SK-N-SH (cell line): ENCODE measurements at regions not wholly inside any gene's neighbourhood (a gene's known extent, or its start where the extent isn't known, plus 50 kb on each side); places are given as distances from the start of the nearest gene placed in this dataset.
A peak's percentile ranks its signal among the peaks of the same experiment; 100 is the strongest.

ENCODE experiments used
- CTCF ChIA-PET: fragments of 300-600, 350-600 bp; formaldehyde crosslinking; extraction: SDS; loops from one replicate; lab custom pipeline; 2021; lab: Yijun Ruan, JAX
- POLR2A ChIA-PET: fragments of 350-600 bp; sonication (Branson Sonifier 250); formaldehyde crosslinking; extraction: SDS; loops from one replicate; lab custom pipeline; 2020; ENCODE audit warnings: antibody characterized with exemption, inconsistent platforms; lab: Yijun Ruan, JAX
- DNase-seq: peaks from one replicate; pipeline ENCODE4 v3.0.0; 2012
- H2AFZ ChIP-seq: fragments of 200-600 bp; sonication (generic); 2 replicates; pipeline ENCODE4 v1.8.1; 2016; ENCODE audit warnings: antibody characterized with exemption, mild to moderate bottlenecking, low read depth
- H3F3A ChIP-seq: fragments of 200-600 bp; sonication (generic); replicated peaks from 2 replicates; pipeline ENCODE3; 2016; ENCODE audit warnings: antibody characterized with exemption, mild to moderate bottlenecking; ENCODE audit not compliant: insufficient read depth
- H3K27ac ChIP-seq, 2 experiments: fragments of 200-500 bp in 1 of 2; fragments of 200-600 bp in 1 of 2; sonication (Bioruptor generic) in 1 of 2; sonication (generic), shearing (Covaris generic) in 1 of 2; 2 replicates each; pipeline versions ENCODE4 v1.5.1 to v1.6.1; 2014 to 2016; ENCODE audit warnings: low read depth in 2 of 2, inconsistent platforms in 1 of 2, low read length in 1 of 2, mild to moderate bottlenecking in 1 of 2, mixed read lengths in 1 of 2
- H3K27me3 ChIP-seq: fragments of 200-600 bp; sonication (generic), shearing (Covaris generic); 2 replicates; pipeline ENCODE4 v1.6.1; 2016; ENCODE audit warnings: mixed run types; ENCODE audit not compliant: insufficient read depth
- H3K36me3 ChIP-seq, 2 experiments: fragments of 200-500 bp in 1 of 2; fragments of 200-600 bp in 1 of 2; sonication (Bioruptor generic) in 1 of 2; sonication (generic) in 1 of 2; replicated peaks in 1 of 2; 2 replicates each; pipeline versions ENCODE3 to v1.5.1; 2014 to 2016; ENCODE audit warnings: low read length in 1 of 2, mild to moderate bottlenecking in 1 of 2; ENCODE audit not compliant: insufficient read depth in 2 of 2, control insufficient read depth in 1 of 2
- H3K4me1 ChIP-seq, 2 experiments: fragments of 200-500 bp in 1 of 2; fragments of 200-600 bp in 1 of 2; sonication (Bioruptor generic) in 1 of 2; sonication (generic), shearing (Covaris generic) in 1 of 2; 2 replicates each; pipeline versions ENCODE4 v1.5.1 to v1.6.1; 2014 to 2016; ENCODE audit warnings: low read depth in 1 of 2, low read length in 1 of 2, mixed run types in 1 of 2; ENCODE audit not compliant: insufficient read depth in 2 of 2, control insufficient read depth in 1 of 2
- H3K4me2 ChIP-seq: fragments of 200-600 bp; sonication (generic), shearing (Covaris generic); 2 replicates; pipeline ENCODE4 v1.6.1; 2017; ENCODE audit warnings: mixed run types
- H3K4me3 ChIP-seq, 2 experiments: fragments of 200-500 bp in 1 of 2; fragments of 200-600 bp in 1 of 2; sonication (Bioruptor generic) in 1 of 2; sonication (generic), shearing (Covaris generic) in 1 of 2; 2 replicates each; pipeline versions ENCODE4 v1.5.1 to v1.8.1; 2014 to 2016; ENCODE audit warnings: low read depth in 2 of 2, inconsistent platforms in 1 of 2, low read length in 1 of 2, mild to moderate bottlenecking in 1 of 2, mixed read lengths in 1 of 2, moderate library complexity in 1 of 2
- H3K79me2 ChIP-seq: fragments of 200-600 bp; sonication (generic); 2 replicates; pipeline ENCODE4 v1.8.1; 2017; ENCODE audit warnings: mild to moderate bottlenecking; ENCODE audit not compliant: insufficient read depth
- H3K9ac ChIP-seq: fragments of 200-600 bp; sonication (generic); 2 replicates; pipeline ENCODE4 v1.6.1; 2017; ENCODE audit warnings: mixed run types
- H3K9me2 ChIP-seq: fragments of 200-600 bp; sonication (generic); 2 replicates; pipeline ENCODE4 v1.6.1; 2017; ENCODE audit warnings: mixed run types
- H3K9me3 ChIP-seq: fragments of 200-600 bp; sonication (generic); 2 replicates; pipeline ENCODE4 v1.6.1; 2017; ENCODE audit warnings: mixed run types, mild to moderate bottlenecking, moderate library complexity
- H4K20me1 ChIP-seq: fragments of 200-600 bp; sonication (generic); 2 replicates; pipeline ENCODE4 v1.6.1; 2017; ENCODE audit warnings: mild to moderate bottlenecking, mixed run types; ENCODE audit not compliant: insufficient read depth
- EZH2phosphoT487 ChIP-seq: fragments of 200-600 bp; sonication (generic); IDR thresholded peaks from 2 replicates; pipeline ENCODE4 v1.6.1; 2017; ENCODE audit warnings: low read depth, mixed run types, mild to moderate bottlenecking, antibody characterized with exemption, moderate library complexity, borderline replicate concordance
- FOXM1 ChIP-seq: IDR thresholded peaks from 2 replicates; pipeline ENCODE4 v1.4.0; 2012; ENCODE audit warnings: low read depth, mild to moderate bottlenecking
- GABPA ChIP-seq: IDR thresholded peaks from 2 replicates; pipeline ENCODE4 v1.4.0; 2012; ENCODE audit warnings: low read depth, mild to moderate bottlenecking
- GATA2 ChIP-seq: sonication (generic); formaldehyde crosslinking; IDR thresholded peaks from 2 replicates; pipeline ENCODE4 v1.5.0; 2020; ENCODE audit warnings: mild to moderate bottlenecking, missing genetic modification reagents
- MXI1 ChIP-seq: IDR thresholded peaks from 2 replicates; pipeline ENCODE4 v1.6.1; 2012; ENCODE audit warnings: mild to moderate bottlenecking, low read depth, low read length, improper control_type of control experiment
- NRF1 ChIP-seq: IDR thresholded peaks from 2 replicates; pipeline ENCODE4 v1.6.1; 2012; ENCODE audit warnings: low read depth, mild to moderate bottlenecking, low read length
- RCOR1 ChIP-seq: fragments of 150-350 bp; IDR thresholded peaks from 2 replicates; pipeline ENCODE4 v1.6.1; 2017; ENCODE audit warnings: antibody characterized with exemption, low read length
- RXRA ChIP-seq: IDR thresholded peaks from 2 replicates; pipeline ENCODE4 v1.4.0; 2012; ENCODE audit warnings: low read depth, mild to moderate bottlenecking, borderline replicate concordance
- TF ChIP-seq, protein P1 (sequence below): fragments of 200-600 bp; sonication (generic); IDR thresholded peaks from 2 replicates; pipeline ENCODE4 v1.6.1; 2017; ENCODE audit warnings: antibody characterized with exemption, mild to moderate bottlenecking, moderate library complexity
- TF ChIP-seq, protein P2 (sequence below): IDR thresholded peaks from 2 replicates; pipeline ENCODE4 v1.4.0; 2012; ENCODE audit warnings: low read depth, borderline replicate concordance
- TF ChIP-seq, protein P3 (sequence below): fragments of 150-350 bp; IDR thresholded peaks from 2 replicates; pipeline ENCODE4 v1.6.1; 2016; ENCODE audit warnings: mild to moderate bottlenecking, low read depth, low read length
- TF ChIP-seq, protein P4 (sequence below): IDR thresholded peaks from 2 replicates; pipeline ENCODE4; 2012

DNA sequence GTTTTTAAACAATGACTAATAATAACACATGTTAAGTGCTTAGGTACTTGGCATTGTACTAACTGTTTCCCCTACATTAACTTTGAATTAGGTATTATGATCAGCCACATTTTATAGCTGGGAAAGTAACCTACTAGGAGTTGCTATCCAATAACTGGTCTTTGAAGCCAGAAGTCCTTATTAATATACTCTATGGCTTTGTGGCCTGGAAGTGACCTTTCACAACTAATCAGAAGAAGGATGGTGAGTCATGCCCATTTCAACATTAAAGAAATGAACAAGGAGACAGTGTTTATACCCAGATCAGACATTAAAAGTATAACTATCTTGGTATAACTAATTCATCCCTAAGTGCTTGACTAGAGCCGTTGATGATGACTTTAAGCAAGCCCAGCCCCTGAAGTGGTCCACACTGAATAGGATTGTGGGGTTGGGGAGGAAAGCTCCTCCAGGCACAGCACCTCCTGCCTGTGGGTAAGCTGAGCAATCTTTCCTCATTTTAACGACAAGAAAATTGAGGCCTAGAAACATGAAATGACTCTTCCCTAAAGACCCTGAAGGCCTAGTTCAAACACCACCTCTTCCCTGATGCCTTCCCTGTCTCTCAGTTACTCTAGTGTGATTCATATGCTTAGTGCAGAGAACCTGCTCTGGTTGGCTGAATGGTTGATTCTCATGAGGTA, 71.6 kb upstream of the RFX8 start (continued):
- TF ChIP-seq, protein P1, sequence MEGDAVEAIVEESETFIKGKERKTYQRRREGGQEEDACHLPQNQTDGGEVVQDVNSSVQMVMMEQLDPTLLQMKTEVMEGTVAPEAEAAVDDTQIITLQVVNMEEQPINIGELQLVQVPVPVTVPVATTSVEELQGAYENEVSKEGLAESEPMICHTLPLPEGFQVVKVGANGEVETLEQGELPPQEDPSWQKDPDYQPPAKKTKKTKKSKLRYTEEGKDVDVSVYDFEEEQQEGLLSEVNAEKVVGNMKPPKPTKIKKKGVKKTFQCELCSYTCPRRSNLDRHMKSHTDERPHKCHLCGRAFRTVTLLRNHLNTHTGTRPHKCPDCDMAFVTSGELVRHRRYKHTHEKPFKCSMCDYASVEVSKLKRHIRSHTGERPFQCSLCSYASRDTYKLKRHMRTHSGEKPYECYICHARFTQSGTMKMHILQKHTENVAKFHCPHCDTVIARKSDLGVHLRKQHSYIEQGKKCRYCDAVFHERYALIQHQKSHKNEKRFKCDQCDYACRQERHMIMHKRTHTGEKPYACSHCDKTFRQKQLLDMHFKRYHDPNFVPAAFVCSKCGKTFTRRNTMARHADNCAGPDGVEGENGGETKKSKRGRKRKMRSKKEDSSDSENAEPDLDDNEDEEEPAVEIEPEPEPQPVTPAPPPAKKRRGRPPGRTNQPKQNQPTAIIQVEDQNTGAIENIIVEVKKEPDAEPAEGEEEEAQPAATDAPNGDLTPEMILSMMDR, result no peak
- TF ChIP-seq GABPA, result no peak
- TF ChIP-seq EZH2phosphoT487, result no peak
- TF ChIP-seq, protein P2, sequence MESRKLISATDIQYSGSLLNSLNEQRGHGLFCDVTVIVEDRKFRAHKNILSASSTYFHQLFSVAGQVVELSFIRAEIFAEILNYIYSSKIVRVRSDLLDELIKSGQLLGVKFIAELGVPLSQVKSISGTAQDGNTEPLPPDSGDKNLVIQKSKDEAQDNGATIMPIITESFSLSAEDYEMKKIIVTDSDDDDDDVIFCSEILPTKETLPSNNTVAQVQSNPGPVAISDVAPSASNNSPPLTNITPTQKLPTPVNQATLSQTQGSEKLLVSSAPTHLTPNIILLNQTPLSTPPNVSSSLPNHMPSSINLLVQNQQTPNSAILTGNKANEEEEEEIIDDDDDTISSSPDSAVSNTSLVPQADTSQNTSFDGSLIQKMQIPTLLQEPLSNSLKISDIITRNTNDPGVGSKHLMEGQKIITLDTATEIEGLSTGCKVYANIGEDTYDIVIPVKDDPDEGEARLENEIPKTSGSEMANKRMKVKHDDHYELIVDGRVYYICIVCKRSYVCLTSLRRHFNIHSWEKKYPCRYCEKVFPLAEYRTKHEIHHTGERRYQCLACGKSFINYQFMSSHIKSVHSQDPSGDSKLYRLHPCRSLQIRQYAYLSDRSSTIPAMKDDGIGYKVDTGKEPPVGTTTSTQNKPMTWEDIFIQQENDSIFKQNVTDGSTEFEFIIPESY, result no peak

DNA sequence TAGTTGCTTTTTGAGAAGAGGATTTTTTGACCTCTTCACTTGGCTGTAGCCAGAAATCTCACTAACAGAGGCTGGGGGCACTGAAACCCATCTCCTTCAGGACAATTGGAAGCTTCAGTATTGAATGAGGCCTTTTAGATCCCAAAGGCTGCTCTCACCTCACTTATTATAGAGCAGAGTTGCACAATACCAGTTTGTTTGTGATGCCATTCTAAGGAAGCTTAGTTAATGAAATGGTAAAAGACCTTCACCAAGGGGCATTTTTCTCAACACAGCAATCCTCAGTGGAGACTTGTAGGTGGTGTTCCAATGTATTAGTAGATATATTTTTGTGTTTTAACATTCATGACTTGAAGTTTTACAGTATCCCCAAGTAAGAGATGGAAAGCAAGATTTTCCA, 71.0 kb upstream of the RFX8 start:
- H3F3A ChIP-seq, result no peaks in the 10 kb centered on the region
- 0 out of 4 replicates have a peak, but pooled peaks cover 0 to 12% of the 10 kb centered on the region in 2 experiments for H3K4me1 ChIP-seq
- POLR2A ChIA-PET, result no interaction called here
- no peak overlapping the region for H2AFZ ChIP-seq
- H3K9me2 ChIP-seq, result no peaks in the 10 kb centered on the region; the same call in 1 of the 2 replicates
- H3K27ac ChIP-seq, result peak overlapping the region in 1 of 2 experiments; percentile 46; a peak in 1 of 4 replicates
- H3K9ac ChIP-seq, result no peak overlapping the region
- no peaks in the 10 kb centered on the region for H4K20me1 ChIP-seq
- no peak overlapping the region for H3K4me2 ChIP-seq
- H3K9me3 ChIP-seq, result peaks cover 13% of the 10 kb centered on the region; the same call in 1 of the 2 replicates
- TF ChIP-seq MXI1 (no peak), RXRA (no peak), NRF1 (no peak), FOXM1 (no peak), RCOR1 (no peak), GATA2 (CRISPR knock-in tag) (no peak)
- TF ChIP-seq, protein P3, sequence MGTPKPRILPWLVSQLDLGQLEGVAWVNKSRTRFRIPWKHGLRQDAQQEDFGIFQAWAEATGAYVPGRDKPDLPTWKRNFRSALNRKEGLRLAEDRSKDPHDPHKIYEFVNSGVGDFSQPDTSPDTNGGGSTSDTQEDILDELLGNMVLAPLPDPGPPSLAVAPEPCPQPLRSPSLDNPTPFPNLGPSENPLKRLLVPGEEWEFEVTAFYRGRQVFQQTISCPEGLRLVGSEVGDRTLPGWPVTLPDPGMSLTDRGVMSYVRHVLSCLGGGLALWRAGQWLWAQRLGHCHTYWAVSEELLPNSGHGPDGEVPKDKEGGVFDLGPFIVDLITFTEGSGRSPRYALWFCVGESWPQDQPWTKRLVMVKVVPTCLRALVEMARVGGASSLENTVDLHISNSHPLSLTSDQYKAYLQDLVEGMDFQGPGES, result no peak
- TF ChIP-seq, protein P2, result no peak
- TF ChIP-seq, protein P4, sequence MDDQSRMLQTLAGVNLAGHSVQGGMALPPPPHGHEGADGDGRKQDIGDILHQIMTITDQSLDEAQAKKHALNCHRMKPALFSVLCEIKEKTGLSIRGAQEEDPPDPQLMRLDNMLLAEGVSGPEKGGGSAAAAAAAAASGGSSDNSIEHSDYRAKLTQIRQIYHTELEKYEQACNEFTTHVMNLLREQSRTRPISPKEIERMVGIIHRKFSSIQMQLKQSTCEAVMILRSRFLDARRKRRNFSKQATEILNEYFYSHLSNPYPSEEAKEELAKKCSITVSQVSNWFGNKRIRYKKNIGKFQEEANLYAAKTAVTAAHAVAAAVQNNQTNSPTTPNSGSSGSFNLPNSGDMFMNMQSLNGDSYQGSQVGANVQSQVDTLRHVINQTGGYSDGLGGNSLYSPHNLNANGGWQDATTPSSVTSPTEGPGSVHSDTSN, result no peak
- CTCF ChIA-PET, result no interaction called here
- H3K79me2 ChIP-seq, result no peaks in the 10 kb centered on the region
- no peak overlapping the region for H3K4me3 ChIP-seq
- no peaks in the 10 kb centered on the region for H3K27me3 ChIP-seq
- DNase-seq, result no peak
- H3K36me3 ChIP-seq, result peaks cover 0 to 7% of the 10 kb centered on the region in 2 experiments
